GM13977 (cell line): ENCODE measurements at regions not wholly inside any gene's neighbourhood (a gene's known extent, or its start where the extent isn't known, plus 50 kb on each side); places are given as distances from the start of the nearest gene placed in this dataset.

ENCODE experiments used
- DNase-seq: peaks from one replicate; pipeline ENCODE4 v3.0.0; 2012; ENCODE audit warnings: low spot score
- in situ Hi-C: fragments of 300-500 bp; cut with MboI; formaldehyde crosslinking; loops from one replicate; pipeline ENCODE4 v1.12.0; 2022; ENCODE audit warnings: low sequenced_read_pairs, low pct_unique_long_range_greater_than_20kb, mixed read lengths, inconsistent platforms; ENCODE audit not compliant: unreplicated experiment
- TF ChIP-seq, protein P1 (sequence below): IDR thresholded peaks from 2 replicates; pipeline ENCODE4 v1.5.1; 2012; ENCODE audit warnings: mild to moderate bottlenecking, control low read depth; ENCODE audit not compliant: insufficient read depth; ENCODE audit errors: extremely low read depth, missing control alignments

DNA sequence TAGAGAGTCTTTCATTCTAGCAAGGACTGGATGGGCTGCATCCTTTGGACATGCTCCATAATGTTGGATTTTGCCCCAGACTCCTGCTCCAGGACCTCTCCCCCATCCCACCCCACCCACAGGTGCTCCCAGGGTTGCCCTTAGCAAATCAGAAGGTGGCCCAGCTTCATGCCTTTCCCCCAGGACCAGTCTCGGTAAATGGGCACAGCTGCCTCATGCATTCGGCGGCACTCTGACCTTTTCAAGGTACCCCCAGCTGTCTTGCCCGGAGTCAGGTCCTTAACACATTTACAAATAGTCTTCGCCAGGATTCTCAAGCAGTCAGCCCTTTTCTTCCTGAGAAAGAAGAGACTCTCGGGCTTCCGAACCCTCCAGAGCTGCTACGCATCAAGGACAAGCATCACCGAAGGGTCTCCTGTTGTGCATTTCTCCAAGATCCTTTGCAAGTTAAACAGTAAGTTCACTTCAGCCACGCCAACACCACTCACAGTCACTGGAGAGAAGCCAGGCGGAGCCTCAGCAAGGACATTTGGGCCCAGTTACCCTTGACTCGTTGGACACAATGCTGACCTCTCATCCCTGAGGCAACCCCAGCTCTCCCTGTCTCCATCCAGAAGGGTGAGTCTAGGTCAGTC is 287.8 kb downstream of the FAM43A start:
- in situ Hi-C loops = loop anchor here (25.0 kb wide), 1 partner anchor 286 kb away; the partner anchor contains the start of gene FAM43A
- TF ChIP-seq, protein P1, sequence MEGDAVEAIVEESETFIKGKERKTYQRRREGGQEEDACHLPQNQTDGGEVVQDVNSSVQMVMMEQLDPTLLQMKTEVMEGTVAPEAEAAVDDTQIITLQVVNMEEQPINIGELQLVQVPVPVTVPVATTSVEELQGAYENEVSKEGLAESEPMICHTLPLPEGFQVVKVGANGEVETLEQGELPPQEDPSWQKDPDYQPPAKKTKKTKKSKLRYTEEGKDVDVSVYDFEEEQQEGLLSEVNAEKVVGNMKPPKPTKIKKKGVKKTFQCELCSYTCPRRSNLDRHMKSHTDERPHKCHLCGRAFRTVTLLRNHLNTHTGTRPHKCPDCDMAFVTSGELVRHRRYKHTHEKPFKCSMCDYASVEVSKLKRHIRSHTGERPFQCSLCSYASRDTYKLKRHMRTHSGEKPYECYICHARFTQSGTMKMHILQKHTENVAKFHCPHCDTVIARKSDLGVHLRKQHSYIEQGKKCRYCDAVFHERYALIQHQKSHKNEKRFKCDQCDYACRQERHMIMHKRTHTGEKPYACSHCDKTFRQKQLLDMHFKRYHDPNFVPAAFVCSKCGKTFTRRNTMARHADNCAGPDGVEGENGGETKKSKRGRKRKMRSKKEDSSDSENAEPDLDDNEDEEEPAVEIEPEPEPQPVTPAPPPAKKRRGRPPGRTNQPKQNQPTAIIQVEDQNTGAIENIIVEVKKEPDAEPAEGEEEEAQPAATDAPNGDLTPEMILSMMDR = no peak
- DNase-seq = no peak

- TF ChIP-seq, protein P1 = no peak
- in situ Hi-C loops = loop anchor here (25.0 kb wide), 1 partner anchor 287 kb away; the partner anchor contains the start of gene FAM43A
- DNase-seq = no peak
These were observed 288.9 kb downstream of the FAM43A start for GRCh38 chr3:194974468-194975135.

DNA sequence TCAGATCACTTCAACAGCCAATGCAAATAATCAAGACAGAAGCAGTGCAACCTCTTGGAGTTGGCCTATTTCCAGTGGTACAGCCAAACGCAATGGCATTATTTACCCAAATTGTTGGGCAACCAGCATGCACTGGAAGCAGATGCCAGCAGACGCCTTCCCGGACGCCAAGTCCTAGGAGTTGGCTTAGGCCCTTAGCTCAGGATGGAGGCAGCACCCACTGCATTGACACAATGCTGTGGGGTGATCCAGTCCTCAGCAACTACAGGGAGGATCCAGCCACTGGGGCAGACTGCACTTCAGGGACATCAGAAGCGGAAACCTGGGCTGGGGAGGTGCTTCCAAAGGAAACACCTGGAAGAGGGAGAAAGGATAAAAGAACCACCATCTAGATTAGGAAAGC is 290.4 kb downstream of the FAM43A start:
- DNase-seq = no peak
- TF ChIP-seq, protein P1 = no peak
- in situ Hi-C loops = no loop called here

- in situ Hi-C loops = no loop called here
- TF ChIP-seq, protein P1 = no peak
These were observed 291.2 kb downstream of the FAM43A start for GRCh38 chr3:194976874-194977273.

GRCh38 chr3:194977356-194977755 is 291.7 kb downstream of the FAM43A start:
- no peak for DNase-seq
- TF ChIP-seq, protein P1 = no peak
- in situ Hi-C loops = no loop called here

More at GRCh38 chr3:194976874-194977273, 291.2 kb downstream of the FAM43A start:
- DNase-seq = no peak

- in situ Hi-C loops = no loop called here
- no peak for DNase-seq
- TF ChIP-seq, protein P1 = no peak
These were observed 291.8 kb downstream of the XXYLT1 start for GRCh38 chr3:194979173-194979572.
